ENCODE measurements at regions not wholly inside any gene's neighbourhood (a gene's known extent, or its start where the extent isn't known, plus 50 kb on each side); places are given as distances from the start of the nearest gene placed in this dataset.

- TF ChIP-seq, protein P1, sequence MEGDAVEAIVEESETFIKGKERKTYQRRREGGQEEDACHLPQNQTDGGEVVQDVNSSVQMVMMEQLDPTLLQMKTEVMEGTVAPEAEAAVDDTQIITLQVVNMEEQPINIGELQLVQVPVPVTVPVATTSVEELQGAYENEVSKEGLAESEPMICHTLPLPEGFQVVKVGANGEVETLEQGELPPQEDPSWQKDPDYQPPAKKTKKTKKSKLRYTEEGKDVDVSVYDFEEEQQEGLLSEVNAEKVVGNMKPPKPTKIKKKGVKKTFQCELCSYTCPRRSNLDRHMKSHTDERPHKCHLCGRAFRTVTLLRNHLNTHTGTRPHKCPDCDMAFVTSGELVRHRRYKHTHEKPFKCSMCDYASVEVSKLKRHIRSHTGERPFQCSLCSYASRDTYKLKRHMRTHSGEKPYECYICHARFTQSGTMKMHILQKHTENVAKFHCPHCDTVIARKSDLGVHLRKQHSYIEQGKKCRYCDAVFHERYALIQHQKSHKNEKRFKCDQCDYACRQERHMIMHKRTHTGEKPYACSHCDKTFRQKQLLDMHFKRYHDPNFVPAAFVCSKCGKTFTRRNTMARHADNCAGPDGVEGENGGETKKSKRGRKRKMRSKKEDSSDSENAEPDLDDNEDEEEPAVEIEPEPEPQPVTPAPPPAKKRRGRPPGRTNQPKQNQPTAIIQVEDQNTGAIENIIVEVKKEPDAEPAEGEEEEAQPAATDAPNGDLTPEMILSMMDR (conservative IDR thresholded peaks at IDR 0.05; ENCODE audit: low read depth in 2 of 2) = no peak
- TF ChIP-seq, protein P2, sequence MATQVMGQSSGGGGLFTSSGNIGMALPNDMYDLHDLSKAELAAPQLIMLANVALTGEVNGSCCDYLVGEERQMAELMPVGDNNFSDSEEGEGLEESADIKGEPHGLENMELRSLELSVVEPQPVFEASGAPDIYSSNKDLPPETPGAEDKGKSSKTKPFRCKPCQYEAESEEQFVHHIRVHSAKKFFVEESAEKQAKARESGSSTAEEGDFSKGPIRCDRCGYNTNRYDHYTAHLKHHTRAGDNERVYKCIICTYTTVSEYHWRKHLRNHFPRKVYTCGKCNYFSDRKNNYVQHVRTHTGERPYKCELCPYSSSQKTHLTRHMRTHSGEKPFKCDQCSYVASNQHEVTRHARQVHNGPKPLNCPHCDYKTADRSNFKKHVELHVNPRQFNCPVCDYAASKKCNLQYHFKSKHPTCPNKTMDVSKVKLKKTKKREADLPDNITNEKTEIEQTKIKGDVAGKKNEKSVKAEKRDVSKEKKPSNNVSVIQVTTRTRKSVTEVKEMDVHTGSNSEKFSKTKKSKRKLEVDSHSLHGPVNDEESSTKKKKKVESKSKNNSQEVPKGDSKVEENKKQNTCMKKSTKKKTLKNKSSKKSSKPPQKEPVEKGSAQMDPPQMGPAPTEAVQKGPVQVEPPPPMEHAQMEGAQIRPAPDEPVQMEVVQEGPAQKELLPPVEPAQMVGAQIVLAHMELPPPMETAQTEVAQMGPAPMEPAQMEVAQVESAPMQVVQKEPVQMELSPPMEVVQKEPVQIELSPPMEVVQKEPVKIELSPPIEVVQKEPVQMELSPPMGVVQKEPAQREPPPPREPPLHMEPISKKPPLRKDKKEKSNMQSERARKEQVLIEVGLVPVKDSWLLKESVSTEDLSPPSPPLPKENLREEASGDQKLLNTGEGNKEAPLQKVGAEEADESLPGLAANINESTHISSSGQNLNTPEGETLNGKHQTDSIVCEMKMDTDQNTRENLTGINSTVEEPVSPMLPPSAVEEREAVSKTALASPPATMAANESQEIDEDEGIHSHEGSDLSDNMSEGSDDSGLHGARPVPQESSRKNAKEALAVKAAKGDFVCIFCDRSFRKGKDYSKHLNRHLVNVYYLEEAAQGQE (IDR thresholded peaks at IDR 0.05; ENCODE audit: unreplicated experiment) = no peak
- TF ChIP-seq POLR2AphosphoS5 (IDR thresholded peaks at IDR 0.05; ENCODE audit: low read depth) = no peak
- no peak for TF ChIP-seq EZH2phosphoT487 (IDR thresholded peaks at IDR 0.05; ENCODE audit: unreplicated experiment)
Measured at GRCh38 chr7:22027475-22027874, 81.8 kb upstream of the CDCA7L start.

Data from GM23338 (cell line).